GM21390 (cell line): ENCODE measurements at regions not wholly inside any gene's neighbourhood (a gene's known extent, or its start where the extent isn't known, plus 50 kb on each side); places are given as distances from the start of the nearest gene placed in this dataset.
"Not testable (repeated sequence)": the region's sequence is repeated elsewhere in the genome, so short reads cannot be mapped to it uniquely, and the experiment has no call there.

ENCODE experiments used
- ATAC-seq: cut with Tn5 transposase; IDR thresholded peaks from one replicate; pipeline ENCODE4 v1.9.1; 2021; ENCODE audit not compliant: unreplicated experiment

DNA sequence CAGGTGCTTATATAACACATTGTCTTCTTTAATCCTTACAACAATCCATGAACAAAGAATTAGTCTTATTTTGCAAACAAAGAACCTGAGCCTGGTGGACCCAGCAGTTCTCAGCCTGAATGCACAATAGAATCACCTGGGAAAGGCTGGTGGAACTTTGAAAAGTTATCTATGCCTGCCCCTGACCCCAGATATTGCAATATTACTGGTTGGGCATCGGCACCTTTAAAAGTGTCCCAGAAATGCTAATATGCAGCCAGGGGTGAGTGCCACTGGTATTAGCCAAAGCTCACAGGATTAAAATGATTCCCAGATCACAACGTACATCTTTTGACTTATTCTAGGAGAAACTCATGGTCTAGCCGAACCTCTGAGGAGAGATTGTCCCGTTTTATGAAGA is 268.8 kb downstream of the KLF5 start:
- ATAC-seq, result no peak

DNA sequence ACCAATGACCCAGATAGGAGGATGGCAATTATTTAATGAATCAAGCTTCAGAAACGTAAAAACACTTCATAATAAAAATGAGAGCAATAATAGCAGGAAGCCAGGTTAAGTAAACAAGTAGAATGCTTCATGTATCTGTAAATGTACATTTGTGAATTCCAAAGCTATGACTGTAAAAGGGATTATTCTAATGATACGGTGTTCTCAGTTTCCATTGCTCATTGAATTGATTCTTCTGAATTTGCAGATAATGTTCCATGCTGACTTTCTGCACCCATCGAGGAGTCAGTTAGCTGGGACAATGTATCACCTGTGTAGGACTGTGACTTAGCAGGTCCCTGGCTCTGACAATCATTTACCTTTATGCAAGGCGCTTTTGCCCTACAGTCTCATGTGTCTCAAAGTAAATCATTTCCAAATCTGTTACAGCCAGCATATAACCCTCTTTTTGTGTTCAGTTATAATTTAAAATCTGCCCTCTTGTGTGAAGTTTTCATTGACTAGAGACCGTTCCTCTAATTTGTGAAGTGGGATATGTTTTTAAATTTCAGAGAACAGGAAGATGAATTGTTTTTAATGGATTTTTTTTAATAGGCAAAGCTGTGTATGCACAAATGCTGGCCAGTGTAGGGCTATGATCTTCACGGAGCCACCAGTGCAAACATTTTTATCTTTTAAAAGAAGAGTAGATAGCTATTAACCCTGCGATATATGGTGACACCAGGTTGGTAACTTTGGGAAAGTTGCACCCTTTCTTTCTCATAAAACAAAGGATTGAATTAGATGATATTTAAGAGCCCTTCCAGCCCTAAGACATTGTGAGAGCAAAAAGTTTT is 267.1 kb downstream of the KLF5 start:
- no peak for ATAC-seq

DNA sequence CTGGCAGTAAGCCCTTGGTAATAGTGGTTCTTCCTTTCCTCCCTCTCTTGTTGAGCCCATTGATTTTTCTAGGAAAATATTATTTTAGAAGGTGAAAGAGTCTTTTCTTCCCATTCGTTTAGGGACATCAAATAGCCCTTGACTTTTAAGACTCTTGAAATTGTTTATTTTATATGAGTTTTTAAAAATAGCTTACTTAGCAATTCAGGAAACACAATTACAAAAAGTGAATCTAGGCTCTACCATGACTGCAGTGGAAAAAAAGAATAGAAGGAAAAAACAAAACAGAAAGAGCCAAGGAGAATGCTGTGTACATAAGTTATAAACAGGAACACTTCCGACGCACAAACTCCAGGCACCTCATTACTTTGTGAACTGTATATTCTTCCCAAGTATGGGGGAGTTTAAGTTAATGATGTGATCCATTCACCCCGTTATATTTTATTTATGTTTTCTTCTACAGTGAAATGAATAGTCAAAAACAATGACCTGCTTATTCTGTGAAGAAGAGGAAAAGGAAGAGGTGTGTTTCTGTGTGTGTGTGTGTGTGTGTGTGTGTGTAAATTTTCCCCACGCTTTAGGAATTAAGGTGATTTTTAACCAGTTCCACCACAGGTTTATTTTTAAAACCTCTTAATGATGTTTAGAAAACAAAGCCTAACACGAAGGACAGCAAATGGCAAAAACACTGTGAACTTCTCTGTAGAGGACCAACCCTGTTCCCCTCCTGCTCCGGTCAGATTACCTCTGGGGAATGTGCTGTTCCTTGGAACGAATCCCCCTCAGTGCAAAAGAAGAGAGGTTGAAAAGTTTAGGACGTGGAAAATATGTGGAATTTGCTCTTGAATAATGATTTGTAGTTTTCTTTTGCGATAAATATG is 266.3 kb downstream of the KLF5 start:
- ATAC-seq, result no peak

GRCh38 chr13:73323615-73324014 is 264.8 kb downstream of the KLF5 start:
- ATAC-seq, result no peak

DNA sequence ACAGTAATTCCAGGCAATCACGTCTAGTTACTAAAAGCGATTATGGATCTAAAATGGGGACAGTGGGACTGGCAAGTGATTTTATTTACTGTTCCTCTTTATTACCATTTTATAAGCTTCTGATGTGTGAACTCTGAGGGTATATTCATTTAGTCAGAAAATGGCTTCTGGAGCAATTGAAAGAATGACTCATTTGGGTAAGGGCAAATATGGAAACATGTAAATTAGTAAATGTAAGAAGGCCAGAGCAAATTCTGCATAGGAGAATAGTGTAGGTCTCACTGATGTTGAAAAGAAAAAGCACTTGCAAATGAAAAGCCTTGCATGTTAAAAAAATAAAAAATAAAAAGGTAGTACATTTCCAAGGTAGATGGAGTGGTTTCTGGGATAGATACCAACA is 262.2 kb downstream of the KLF5 start:
- no peak for ATAC-seq

- ATAC-seq, result no peak
These were observed 258.3 kb downstream of the KLF5 start for GRCh38 chr13:73317140-73317539.

DNA sequence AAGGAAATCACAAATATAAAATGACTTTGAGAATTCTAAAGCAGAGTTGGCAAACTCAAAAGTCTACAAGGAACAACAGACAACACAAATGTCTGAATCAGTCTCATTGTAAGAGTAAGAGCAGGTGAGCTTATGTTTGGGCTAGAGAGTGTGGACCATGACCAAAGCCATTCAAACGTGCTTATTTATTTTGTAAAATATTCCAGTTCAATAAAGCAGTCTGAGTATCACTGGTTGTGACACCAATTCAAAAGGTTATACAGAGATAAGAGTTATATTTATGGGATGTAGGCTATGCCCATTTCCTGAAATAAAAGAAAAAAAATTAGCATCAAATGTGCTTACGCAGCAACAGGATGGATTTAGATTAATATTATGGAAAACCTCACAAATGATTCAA is 251.6 kb downstream of the KLF5 start:
- ATAC-seq, result no peak

GRCh38 chr13:73307481-73307880 is 248.7 kb downstream of the KLF5 start:
- no peak for ATAC-seq

GRCh38 chr13:73306688-73307087 is 247.9 kb downstream of the KLF5 start:
- ATAC-seq, result no peak

- no peak for ATAC-seq
These were observed 245.6 kb downstream of the KLF5 start for GRCh38 chr13:73304442-73304841.

- no peak for ATAC-seq
These were observed 245.0 kb downstream of the KLF5 start for GRCh38 chr13:73303851-73304250.

- not testable (repeated sequence) for ATAC-seq
These were observed 242.8 kb downstream of the KLF5 start for GRCh38 chr13:73301622-73302021.

- no peak for ATAC-seq
These were observed 242.1 kb downstream of the KLF5 start for GRCh38 chr13:73300718-73301425.

GRCh38 chr13:73299787-73300186 is 241.0 kb downstream of the KLF5 start:
- no peak for ATAC-seq

- no peak for ATAC-seq
These were observed 235.2 kb downstream of the KLF5 start for GRCh38 chr13:73293913-73294523.

GRCh38 chr13:73292127-73292526 is 233.3 kb downstream of the KLF5 start:
- no peak for ATAC-seq

- ATAC-seq, result no peak
These were observed 232.0 kb downstream of the KLF5 start for GRCh38 chr13:73290844-73291243.

DNA sequence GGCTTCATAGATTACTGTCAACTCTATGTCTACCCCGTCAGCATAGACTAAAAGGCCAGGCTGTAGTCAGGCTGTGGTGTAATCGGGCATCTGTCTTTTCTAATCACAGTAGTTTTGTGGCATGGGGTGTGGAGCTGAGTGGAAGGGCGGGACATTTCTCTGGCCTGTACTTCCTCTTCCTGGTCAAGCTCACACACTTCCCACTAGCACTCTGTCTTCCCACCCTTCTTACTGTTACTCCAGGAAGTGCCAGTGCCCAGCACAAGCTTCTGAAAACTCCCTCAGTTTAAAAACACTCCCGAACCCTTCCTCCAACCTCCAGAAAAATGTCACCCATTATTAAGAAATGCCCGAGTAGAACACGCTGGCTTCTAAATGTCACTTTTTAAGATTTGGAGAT is 229.8 kb downstream of the KLF5 start:
- no peak for ATAC-seq

GRCh38 chr13:73287831-73288230 is 229.0 kb downstream of the KLF5 start:
- ATAC-seq, result no peak

GRCh38 chr13:73286942-73287620 is 228.3 kb downstream of the KLF5 start:
- ATAC-seq, result no peak
